Vagina (tissue), 2 donors: ENCODE measurements at regions not wholly inside any gene's neighbourhood (a gene's known extent, or its start where the extent isn't known, plus 50 kb on each side); places are given as distances from the start of the nearest gene placed in this dataset.

ENCODE experiments used
- DNase-seq, 2 donors: peaks; one replicate each; pipeline ENCODE4 v3.0.0-alpha.2; 2017; ENCODE audit errors: extremely low spot score in 2 of 2
- H3K27ac ChIP-seq: fragments of 200-600 bp; sonication (generic); one replicate; pipeline ENCODE4 v1.5.1; 2019
- H3K27me3 ChIP-seq: fragments of 200-600 bp; sonication (generic); one replicate; pipeline ENCODE4 v1.5.1; 2019
- H3K36me3 ChIP-seq, 2 donors: fragments of 200-600 bp; sonication (generic); one replicate each; pipeline ENCODE4 v1.5.1; 2017 to 2019
- H3K4me1 ChIP-seq: fragments of 200-600 bp; sonication (generic); one replicate; pipeline ENCODE4 v1.5.1; 2019
- H3K4me3 ChIP-seq, 2 donors: fragments of 200-600 bp; sonication (generic); 1 replicate in 1 of 2; 2 replicates in 1 of 2; pipeline ENCODE4 v1.5.1; 2016 to 2019
- H3K9me3 ChIP-seq: fragments of 200-600 bp; sonication (generic); one replicate; pipeline ENCODE4 v1.5.1; 2019
- CTCF ChIP-seq, 3 experiments: fragments of 450-650 bp in 2 of 3; fragments of 200-600 bp in 1 of 3; sonication (generic) in 1 of 3; IDR thresholded peaks; one replicate each; pipeline ENCODE4 v1.5.1; 2017 to 2019; ENCODE audit warnings: antibody characterized with exemption in 3 of 3, mild to moderate bottlenecking in 2 of 3, moderate library complexity in 2 of 3
- POLR2A ChIP-seq, 2 donors: fragments of 450-650 bp; IDR thresholded peaks; one replicate each; pipeline ENCODE4 v1.6.1; 2017; ENCODE audit warnings: antibody characterized with exemption in 2 of 2, mild to moderate bottlenecking in 2 of 2, moderate library complexity in 2 of 2
- POLR2AphosphoS5 ChIP-seq, 2 donors: sonication (generic); formaldehyde crosslinking; IDR thresholded peaks; one replicate each; pipeline ENCODE4 v1.9.0; 2017; ENCODE audit warnings: antibody characterized with exemption in 2 of 2, mild to moderate bottlenecking in 2 of 2, low read depth in 1 of 2; ENCODE audit not compliant: insufficient read depth in 1 of 2
- intact Hi-C: fragments of 100-400 bp; cut with DNase I; formaldehyde crosslinking; loops from one replicate; pipeline ENCODE4 v1.15.1; 2023

DNA sequence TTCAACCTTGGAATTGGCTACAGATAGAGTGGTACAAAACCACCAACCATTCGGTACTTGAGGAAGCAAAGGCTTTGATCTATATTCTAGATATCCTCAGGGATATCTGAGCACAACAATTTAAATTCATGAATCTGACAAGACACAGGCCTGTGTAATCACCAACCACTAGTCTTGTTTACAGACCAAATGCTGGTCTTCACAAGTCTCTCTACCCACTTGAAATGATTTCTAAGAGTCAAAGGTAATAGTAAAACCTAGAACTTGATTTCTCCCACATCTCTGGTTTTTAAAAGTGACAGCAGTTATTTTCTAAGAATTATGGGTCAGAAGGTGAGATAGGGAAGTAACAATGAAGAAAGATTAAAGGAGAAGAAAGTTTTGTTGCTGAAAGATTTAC lies 613.7 kb upstream of the ACVR2A start:
- intact Hi-C loops = no loop called here
- no peaks in the 10 kb centered on the region for H3K27me3 ChIP-seq
- H3K9me3 ChIP-seq = no peaks in the 10 kb centered on the region
- no peak overlapping the region for H3K27ac ChIP-seq
- H3K36me3 ChIP-seq = no peaks in the 10 kb centered on the region
- TF ChIP-seq POLR2AphosphoS5 (IDR thresholded peaks at IDR 0.05; ENCODE audit: insufficient read depth in 1 of 2, low read depth in 1 of 2) = no peak
- TF ChIP-seq POLR2A (IDR thresholded peaks at IDR 0.05) = no peak
- TF ChIP-seq CTCF (IDR thresholded peaks at IDR 0.05) = no peak
- no peaks in the 10 kb centered on the region for H3K4me1 ChIP-seq
- H3K4me3 ChIP-seq = no peak overlapping the region
- DNase-seq = no peak

- Histone ChIP-seq H3K36me3 (no peaks in the 10 kb centered on the region), H3K4me1 (no peaks in the 10 kb centered on the region), H3K27me3 (no peaks in the 10 kb centered on the region), H3K4me3 (no peak overlapping the region), H3K9me3 (no peaks in the 10 kb centered on the region), H3K27ac (no peak overlapping the region)
- no peak for DNase-seq
- intact Hi-C loops = no loop called here
- TF ChIP-seq POLR2A (IDR thresholded peaks at IDR 0.05) = no peak
- TF ChIP-seq POLR2AphosphoS5 (IDR thresholded peaks at IDR 0.05; ENCODE audit: insufficient read depth in 1 of 2, low read depth in 1 of 2) = no peak
- no peak for TF ChIP-seq CTCF (IDR thresholded peaks at IDR 0.05)
Measured at GRCh38 chr2:147227313-147227712, 617.5 kb upstream of the ACVR2A start.

DNA sequence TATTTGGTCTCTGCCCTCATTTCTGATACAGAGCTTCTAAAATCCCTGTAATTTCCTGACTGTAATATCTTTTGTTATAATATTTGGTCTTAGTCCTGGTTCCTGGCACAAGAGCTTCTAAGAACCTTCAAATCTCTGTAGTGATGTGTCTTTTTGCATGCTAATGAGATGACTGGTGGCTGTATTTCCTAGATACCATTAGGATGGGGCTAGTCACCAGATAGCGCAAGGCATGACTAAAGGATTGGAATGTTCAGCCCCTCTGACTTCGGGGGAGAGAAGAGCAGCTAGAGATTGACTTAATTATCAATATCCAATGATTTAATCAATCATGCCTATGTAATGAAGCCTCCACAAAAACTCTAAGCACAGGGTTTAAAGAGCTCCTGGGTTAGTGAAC lies 620.8 kb upstream of the ACVR2A start:
- H3K9me3 ChIP-seq = no peaks in the 10 kb centered on the region
- intact Hi-C loops = no loop called here
- no peak for DNase-seq
- no peak overlapping the region for H3K4me3 ChIP-seq
- no peak overlapping the region for H3K27ac ChIP-seq
- H3K36me3 ChIP-seq = no peaks in the 10 kb centered on the region
- TF ChIP-seq POLR2AphosphoS5 (IDR thresholded peaks at IDR 0.05; ENCODE audit: insufficient read depth in 1 of 2, low read depth in 1 of 2) = no peak
- TF ChIP-seq CTCF (IDR thresholded peaks at IDR 0.05) = no peak
- no peak for TF ChIP-seq POLR2A (IDR thresholded peaks at IDR 0.05)
- H3K4me1 ChIP-seq = no peaks in the 10 kb centered on the region
- no peaks in the 10 kb centered on the region for H3K27me3 ChIP-seq

GRCh38 chr2:147223553-147224060 lies 621.2 kb upstream of the ACVR2A start:
- intact Hi-C loops = no loop called here

More at GRCh38 chr2:147223553-147224060, 621.2 kb upstream of the ACVR2A start:
- no peaks in the 10 kb centered on the region for H3K36me3 ChIP-seq
- TF ChIP-seq CTCF (IDR thresholded peaks at IDR 0.05) (no peak), POLR2AphosphoS5 (IDR thresholded peaks at IDR 0.05; ENCODE audit: insufficient read depth in 1 of 2, low read depth in 1 of 2) (no peak), POLR2A (IDR thresholded peaks at IDR 0.05) (no peak)
- no peak overlapping the region for H3K4me3 ChIP-seq
- no peak for DNase-seq
- H3K27ac ChIP-seq = no peak overlapping the region
- H3K27me3 ChIP-seq = no peaks in the 10 kb centered on the region
- no peaks in the 10 kb centered on the region for H3K9me3 ChIP-seq
- H3K4me1 ChIP-seq = no peaks in the 10 kb centered on the region
